ENCODE measurements at regions not wholly inside any gene's neighbourhood (a gene's known extent, or its start where the extent isn't known, plus 50 kb on each side); places are given as distances from the start of the nearest gene placed in this dataset.

- CTCF ChIA-PET: interaction anchor here (1.4 kb wide), 1 partner anchor 25 kb away, joined by 4 read pairs; no protein-coding TSS in a partner anchor
- no peaks in the 10 kb centered on the region for H3K36me3 Mint-ChIP-seq (ENCODE audit: low read depth)
- no peak for ATAC-seq
These were observed 316.2 kb upstream of the THSD7B start for GRCh38 chr2:136448986-136449780.

GRCh38 chr2:136448432-136448831 is 316.9 kb upstream of the THSD7B start:
- POLR2A ChIA-PET: no interaction called here
- ATAC-seq: no peak
- H3K27ac Mint-ChIP-seq: no peak overlapping the region
- intact Hi-C loops (cut with micrococcal nuclease): no loop called here
- H3K9me3 Mint-ChIP-seq: no peaks in the 10 kb centered on the region
- CTCF ChIA-PET: no interaction called here
- H3K27me3 Mint-ChIP-seq: peaks cover 11% of the 10 kb centered on the region
- no peak for TF ChIP-seq CTCF (IDR thresholded peaks at IDR 0.05)
- H3K4me3 Mint-ChIP-seq: no peak overlapping the region
- H3K4me1 Mint-ChIP-seq (ENCODE audit: low read depth): no peaks in the 10 kb centered on the region
- DNase-seq: no peak
- no peaks in the 10 kb centered on the region for H3K36me3 Mint-ChIP-seq (ENCODE audit: low read depth)

More at GRCh38 chr2:136448986-136449780, 316.2 kb upstream of the THSD7B start:
- Mint-ChIP-seq H3K4me1 (ENCODE audit: low read depth) (no peaks in the 10 kb centered on the region), H3K4me3 (no peak overlapping the region), H3K9me3 (no peaks in the 10 kb centered on the region), H3K27me3 (peaks cover 14% of the 10 kb centered on the region), H3K27ac (no peak overlapping the region)
- no peak for DNase-seq
- intact Hi-C loops (cut with micrococcal nuclease): no loop called here
- POLR2A ChIA-PET: interaction anchor here (0.6 kb wide), 2 partner anchors 14 to 755 kb away, joined by 3 read pairs; no protein-coding TSS in a partner anchor
- no peak for TF ChIP-seq CTCF (IDR thresholded peaks at IDR 0.05)

- Mint-ChIP-seq H3K27me3 (peaks cover 6% of the 10 kb centered on the region), H3K4me3 (no peak overlapping the region), H3K27ac (no peak overlapping the region), H3K4me1 (ENCODE audit: low read depth) (no peaks in the 10 kb centered on the region), H3K36me3 (ENCODE audit: low read depth) (no peaks in the 10 kb centered on the region), H3K9me3 (no peaks in the 10 kb centered on the region)
- CTCF ChIA-PET: interaction anchor here (0.8 kb wide), 1 partner anchor 20 kb away, joined by 4 read pairs; no protein-coding TSS in a partner anchor
- POLR2A ChIA-PET: no interaction called here
- no peak for TF ChIP-seq CTCF (IDR thresholded peaks at IDR 0.05)
- intact Hi-C loops (cut with micrococcal nuclease): no loop called here
- no peak for DNase-seq
- no peak for ATAC-seq
These were observed 321.0 kb upstream of the THSD7B start for GRCh38 chr2:136444323-136444722.

GRCh38 chr2:136443661-136444060 is 321.7 kb upstream of the THSD7B start:
- Mint-ChIP-seq H3K27ac (no peak overlapping the region), H3K4me1 (ENCODE audit: low read depth) (no peaks in the 10 kb centered on the region), H3K27me3 (peaks cover 6% of the 10 kb centered on the region), H3K36me3 (ENCODE audit: low read depth) (no peaks in the 10 kb centered on the region), H3K4me3 (no peak overlapping the region), H3K9me3 (no peaks in the 10 kb centered on the region)
- DNase-seq: no peak
- CTCF ChIA-PET: interaction anchor here (0.8 kb wide), 1 partner anchor 20 kb away, joined by 4 read pairs; no protein-coding TSS in a partner anchor
- no peak for TF ChIP-seq CTCF (IDR thresholded peaks at IDR 0.05)
- POLR2A ChIA-PET: interaction anchor here (0.6 to 1.0 kb wide), 2 partner anchors 12 to 18 kb away, joined by 3 read pairs; no protein-coding TSS in a partner anchor
- intact Hi-C loops (cut with micrococcal nuclease): no loop called here
- ATAC-seq: no peak

GRCh38 chr2:136441979-136442714 is 323.2 kb upstream of the THSD7B start:
- intact Hi-C loops (cut with micrococcal nuclease): no loop called here
- CTCF ChIA-PET: no interaction called here
- TF ChIP-seq CTCF (IDR thresholded peaks at IDR 0.05): no peak

More at GRCh38 chr2:136441979-136442714, 323.2 kb upstream of the THSD7B start:
- H3K36me3 Mint-ChIP-seq (ENCODE audit: low read depth): no peaks in the 10 kb centered on the region
- DNase-seq (no peak), ATAC-seq (no peak)
- no peak overlapping the region for H3K4me3 Mint-ChIP-seq
- H3K27me3 Mint-ChIP-seq: peaks cover 6% of the 10 kb centered on the region
- POLR2A ChIA-PET: no interaction called here
- no peaks in the 10 kb centered on the region for H3K9me3 Mint-ChIP-seq
- H3K4me1 Mint-ChIP-seq (ENCODE audit: low read depth): no peaks in the 10 kb centered on the region
- H3K27ac Mint-ChIP-seq: no peak overlapping the region

Measured in activated CD8-positive, alpha-beta T cell treated with anti-CD3 and anti-CD28 coated beads for 36 hours (primary cell).